Endodermal cell (in vitro differentiated cells): ENCODE measurements at regions not wholly inside any gene's neighbourhood (a gene's known extent, or its start where the extent isn't known, plus 50 kb on each side); places are given as distances from the start of the nearest gene placed in this dataset.

Experiments
- DNase-seq: peaks from one replicate; pipeline ENCODE4 v3.0.0-alpha.2; 2017
- H3K27ac ChIP-seq: 2 replicates; pipeline ENCODE4 v1.5.1; 2013; ENCODE audit warnings: mild to moderate bottlenecking, low read depth, low read length, moderate library complexity
- H3K27me3 ChIP-seq: 2 replicates; pipeline ENCODE4 v1.6.1; 2013; ENCODE audit warnings: mild to moderate bottlenecking, low read length, moderate library complexity; ENCODE audit not compliant: insufficient read depth, control insufficient read depth, poor library complexity, severe bottlenecking
- H3K36me3 ChIP-seq: 2 replicates; pipeline ENCODE4 v1.7.0; 2013; ENCODE audit warnings: mild to moderate bottlenecking, low read length, moderate library complexity; ENCODE audit not compliant: control insufficient read depth, insufficient read depth
- H3K4me1 ChIP-seq: one replicate; pipeline ENCODE4 v1.7.0; 2013; ENCODE audit warnings: low read length; ENCODE audit not compliant: control insufficient read depth, insufficient read depth
- H3K4me3 ChIP-seq: 2 replicates; pipeline ENCODE4 v1.5.1; 2013; ENCODE audit warnings: mild to moderate bottlenecking, low read length, moderate library complexity
- H3K9ac ChIP-seq: 2 replicates; pipeline ENCODE4 v1.6.1; 2013; ENCODE audit warnings: mild to moderate bottlenecking, low read length, moderate library complexity; ENCODE audit not compliant: poor library complexity, severe bottlenecking; ENCODE audit errors: extremely low read depth
- H3K9me3 ChIP-seq: 2 replicates; pipeline ENCODE4 v1.6.1; 2013; ENCODE audit warnings: mild to moderate bottlenecking, low read length, moderate library complexity; ENCODE audit not compliant: control insufficient read depth
- H3K27ac Mint-ChIP-seq: 2 replicates; pipeline ENCODE4 v1.8.0; 2020; ENCODE audit warnings: mixed read lengths
- H3K27me3 Mint-ChIP-seq: 2 replicates; pipeline ENCODE4 v1.8.0; 2021; ENCODE audit warnings: mild to moderate bottlenecking, mixed read lengths; ENCODE audit not compliant: insufficient read depth
- H3K36me3 Mint-ChIP-seq: 2 replicates; pipeline ENCODE4 v1.8.0; 2020; ENCODE audit warnings: low read depth, mixed read lengths
- H3K4me1 Mint-ChIP-seq: 2 replicates; pipeline ENCODE4 v1.8.0; 2020; ENCODE audit warnings: mixed read lengths
- H3K4me3 Mint-ChIP-seq: 2 replicates; pipeline ENCODE4 v1.8.0; 2020; ENCODE audit warnings: mild to moderate bottlenecking, moderate library complexity, mixed read lengths
- H3K9me3 Mint-ChIP-seq: 2 replicates; pipeline ENCODE4 v1.8.0; 2020; ENCODE audit warnings: mild to moderate bottlenecking, mixed read lengths
- CTCF ChIP-seq: fragments of 200-600 bp; sonication (generic); conservative IDR thresholded peaks from 2 replicates; pipeline ENCODE4 v1.5.0; 2021; ENCODE audit warnings: antibody characterized with exemption, mild to moderate bottlenecking
- WGBS, 2 experiments: methylation state at CpG; one replicate each; pipeline versions ENCODE4 v1.1.5 to v1.1.7; 2013; ENCODE audit warnings: missing lambda C conversion rate in 2 of 2, mixed read lengths in 1 of 2; ENCODE audit not compliant: insufficient coverage in 1 of 2, insufficient read length in 1 of 2; 5-methylcytosine and 5-hydroxymethylcytosine counted together

DNA sequence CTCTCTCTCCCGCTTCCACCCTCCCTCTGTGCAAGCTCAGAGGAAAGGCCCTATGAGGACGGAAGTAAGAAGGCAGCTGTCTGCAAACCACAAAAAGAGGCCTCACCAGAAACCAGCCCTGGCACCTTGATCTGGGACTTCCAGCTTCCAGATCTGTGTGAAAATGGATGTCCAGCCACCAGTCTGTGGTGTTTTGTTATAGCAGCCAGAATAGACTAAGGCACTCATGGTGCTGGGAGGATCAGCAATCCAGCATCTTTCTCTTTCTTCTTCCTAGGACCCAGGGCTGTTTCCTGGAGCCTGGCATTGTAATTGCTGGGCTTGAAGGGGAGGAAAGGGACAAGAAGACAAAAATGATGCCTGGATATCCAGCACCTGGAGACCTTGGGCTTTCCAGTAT lies 122.5 kb downstream of the SOCS6 start:
- no peaks in the 10 kb centered on the region for H3K9me3 ChIP-seq
- no peaks in the 10 kb centered on the region for H3K36me3 ChIP-seq
- H3K4me3 ChIP-seq, result no peak overlapping the region
- H3K36me3 Mint-ChIP-seq, result no peaks in the 10 kb centered on the region
- no peak overlapping the region for H3K4me3 Mint-ChIP-seq
- H3K27me3 Mint-ChIP-seq, result no peaks in the 10 kb centered on the region
- H3K9ac ChIP-seq, result no peak overlapping the region
- no peaks in the 10 kb centered on the region for H3K27me3 ChIP-seq
- DNase-seq, result no peak
- WGBS, 2 experiments, result 89% methylated on average over 2 of the region's 2 CpGs; no CpG with 5 or more reads in 1 of the 2 experiments
- H3K9me3 Mint-ChIP-seq, result no peaks in the 10 kb centered on the region
- H3K4me1 Mint-ChIP-seq, result no peaks in the 10 kb centered on the region
- no peak overlapping the region for H3K27ac Mint-ChIP-seq
- H3K27ac ChIP-seq, result no peak overlapping the region
- H3K4me1 ChIP-seq, result no peaks in the 10 kb centered on the region
- no peak for TF ChIP-seq CTCF

GRCh38 chr18:70405052-70405451 lies 116.2 kb downstream of the SOCS6 start:
- no peaks in the 10 kb centered on the region for H3K9me3 Mint-ChIP-seq
- no peak overlapping the region for H3K4me3 ChIP-seq
- H3K4me1 Mint-ChIP-seq, result peaks cover 5% of the 10 kb centered on the region
- H3K27me3 Mint-ChIP-seq, result peaks cover 2% of the 10 kb centered on the region
- no peaks in the 10 kb centered on the region for H3K4me1 ChIP-seq
- H3K27ac Mint-ChIP-seq, result no peak overlapping the region
- H3K27ac ChIP-seq, result no peak overlapping the region
- no peak for TF ChIP-seq CTCF
- WGBS, 2 experiments, result 82 to 94% methylated on average over 2 to 3 of the region's 3 CpGs
- H3K27me3 ChIP-seq, result no peaks in the 10 kb centered on the region
- no peak for DNase-seq
- H3K36me3 Mint-ChIP-seq, result no peaks in the 10 kb centered on the region
- H3K4me3 Mint-ChIP-seq, result no peak overlapping the region
- no peaks in the 10 kb centered on the region for H3K36me3 ChIP-seq
- no peak overlapping the region for H3K9ac ChIP-seq
- H3K9me3 ChIP-seq, result no peaks in the 10 kb centered on the region

DNA sequence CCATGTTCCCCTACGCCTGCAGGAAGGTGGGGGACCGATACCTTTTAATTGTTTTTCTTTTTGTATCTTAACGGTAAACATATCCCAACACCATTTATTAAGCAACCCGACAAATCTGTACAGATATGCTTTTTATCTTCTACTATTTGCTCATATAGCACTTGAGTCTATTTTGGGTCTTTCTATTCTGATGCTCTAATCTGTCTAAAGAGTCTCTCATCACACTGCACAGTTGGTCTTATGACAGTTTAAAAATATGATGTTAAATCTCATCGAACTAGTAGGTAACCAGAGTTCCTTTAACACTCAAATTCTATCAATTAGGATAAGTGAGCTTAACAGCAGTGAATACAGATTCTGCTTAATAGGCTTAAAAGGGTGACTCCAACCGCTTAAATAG lies 111.6 kb downstream of the SOCS6 start:
- Mint-ChIP-seq H3K4me3 (no peak overlapping the region), H3K27me3 (peaks cover 2% of the 10 kb centered on the region), H3K36me3 (no peaks in the 10 kb centered on the region), H3K9me3 (peaks cover 8% of the 10 kb centered on the region), H3K27ac (no peak overlapping the region), H3K4me1 (peaks cover 7% of the 10 kb centered on the region)
- no peak for DNase-seq
- H3K27me3 ChIP-seq, result no peaks in the 10 kb centered on the region
- H3K4me1 ChIP-seq, result peaks cover 2% of the 10 kb centered on the region
- no peak for TF ChIP-seq CTCF
- no peak overlapping the region for H3K27ac ChIP-seq
- no peak overlapping the region for H3K4me3 ChIP-seq
- no peaks in the 10 kb centered on the region for H3K36me3 ChIP-seq
- H3K9ac ChIP-seq, result no peak overlapping the region
- 79 to 81% methylated on average over 6 of the region's 6 CpGs for WGBS, 2 experiments
- H3K9me3 ChIP-seq, result no peaks in the 10 kb centered on the region
